DMS79 (cell line): ENCODE measurements at regions not wholly inside any gene's neighbourhood (a gene's known extent, or its start where the extent isn't known, plus 50 kb on each side); places are given as distances from the start of the nearest gene placed in this dataset.
"Not testable (repeated sequence)": the region's sequence is repeated elsewhere in the genome, so short reads cannot be mapped to it uniquely, and the experiment has no call there.

Experiments used
- DNase-seq: peaks from one replicate; lab custom pipeline; 2025; lab: John Stamatoyannopoulos, UW

- DNase-seq: no peak
Measured at GRCh38 chr7:155229548-155230168, 68.0 kb upstream of the INSIG1 start.

- no peak for DNase-seq
Measured at GRCh38 chr7:155230169-155230593, 67.5 kb upstream of the INSIG1 start.

DNA sequence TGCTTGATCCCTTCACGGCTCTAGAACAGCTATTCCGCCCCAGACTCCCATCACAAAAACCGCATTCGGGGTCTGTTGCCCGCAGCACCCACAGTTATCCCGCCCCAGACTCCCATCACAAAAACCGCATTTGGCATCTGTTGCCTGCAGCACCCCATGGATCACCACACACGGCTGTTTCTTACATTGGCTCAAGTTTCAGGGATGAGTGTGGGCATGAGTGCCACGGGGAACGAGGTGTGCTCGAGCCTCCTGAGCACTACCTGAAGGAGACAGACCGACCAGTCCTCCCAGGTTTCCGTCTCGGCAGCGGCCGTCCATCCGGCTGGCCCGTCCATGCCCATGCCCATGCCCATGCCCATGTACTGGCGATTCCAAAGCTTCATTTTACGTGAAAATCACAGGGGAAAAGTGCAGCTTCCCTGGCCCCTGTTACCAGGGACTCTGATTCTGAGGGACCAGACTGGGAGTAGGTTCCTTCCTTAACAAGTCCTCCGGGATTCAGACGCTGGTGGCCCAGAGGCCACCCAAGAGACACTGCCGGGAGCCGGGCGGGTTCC, 66.4 kb upstream of the INSIG1 start:
- DNase-seq: no peak

DNA sequence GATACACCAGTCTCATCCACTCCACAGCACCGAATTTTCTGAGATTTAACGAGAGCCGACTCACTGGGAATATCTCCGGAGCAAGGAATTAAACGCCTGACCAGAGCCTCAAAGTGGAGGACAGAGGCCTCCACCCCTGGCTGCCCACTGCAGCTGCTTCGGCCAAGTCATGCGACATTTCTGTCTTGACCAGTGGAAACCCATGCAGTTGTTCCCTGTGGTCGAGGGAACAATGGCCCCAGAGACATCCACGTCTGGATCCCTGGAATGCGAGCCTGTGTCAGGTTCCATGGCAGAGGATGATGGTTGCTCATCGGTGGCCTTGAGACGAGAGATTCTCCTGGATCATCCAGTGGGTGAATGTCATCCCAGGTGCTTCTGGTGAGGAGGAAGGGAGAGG, 65.7 kb upstream of the INSIG1 start:
- DNase-seq: no peak

DNA sequence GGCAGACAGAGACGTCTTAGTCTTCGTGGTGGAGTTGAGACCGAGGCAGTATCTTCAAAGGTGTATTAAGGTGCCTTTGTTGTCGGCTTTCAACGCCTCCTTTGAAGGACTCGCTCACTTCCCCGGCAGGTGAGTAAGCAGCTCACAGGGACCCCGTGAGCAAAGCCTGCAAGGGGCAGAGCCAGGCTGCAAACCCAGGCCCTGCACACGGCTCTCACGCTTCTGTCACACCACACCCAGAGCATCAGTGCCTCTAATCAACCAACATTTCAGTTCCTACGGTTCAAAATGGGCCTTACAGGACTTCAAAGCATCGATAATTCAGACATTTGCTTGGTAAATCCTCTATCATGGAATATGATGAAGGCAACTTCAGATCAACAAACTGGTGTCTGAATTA, 64.8 kb upstream of the INSIG1 start:
- no peak for DNase-seq

DNA sequence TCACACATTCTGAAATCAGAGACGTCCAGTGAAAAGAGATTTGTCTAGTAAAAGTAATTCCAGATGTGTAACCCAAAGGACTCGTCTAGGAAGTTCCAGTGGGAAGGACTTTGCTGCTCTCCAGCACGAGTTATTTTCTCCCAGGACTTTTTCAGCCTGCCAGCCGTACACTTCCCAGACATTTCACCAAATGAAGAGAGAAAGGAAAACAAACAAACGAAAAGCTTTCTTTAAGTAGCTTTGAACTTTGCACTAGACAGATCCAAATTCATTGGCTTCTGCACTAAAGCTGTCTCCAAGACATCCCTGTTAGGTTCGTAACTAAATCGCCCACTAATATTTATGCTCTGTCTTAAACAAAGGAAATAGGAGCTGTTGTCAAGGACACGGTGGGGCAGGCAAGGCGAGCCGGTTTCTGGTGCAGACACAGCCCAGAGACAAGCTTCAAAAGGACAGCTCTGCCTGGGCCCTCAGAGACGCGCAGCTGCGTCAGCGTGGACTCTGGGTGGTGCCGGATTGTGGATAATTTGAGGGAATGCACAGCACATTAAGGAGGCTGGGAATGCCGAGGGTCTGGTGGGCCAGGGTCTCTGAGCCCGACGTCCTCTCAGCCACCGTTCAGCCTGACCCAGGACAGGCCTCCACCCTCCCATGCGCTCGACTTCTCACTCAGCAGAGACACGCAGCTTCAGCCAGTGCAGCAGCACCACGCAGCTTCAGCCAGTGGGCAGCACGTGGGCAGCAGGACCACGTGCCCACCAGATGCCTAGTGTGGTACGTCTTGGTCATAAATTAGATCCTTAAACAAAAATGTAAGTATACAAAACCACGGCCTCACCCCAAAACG, 64.1 kb upstream of the INSIG1 start:
- DNase-seq: no peak

DNA sequence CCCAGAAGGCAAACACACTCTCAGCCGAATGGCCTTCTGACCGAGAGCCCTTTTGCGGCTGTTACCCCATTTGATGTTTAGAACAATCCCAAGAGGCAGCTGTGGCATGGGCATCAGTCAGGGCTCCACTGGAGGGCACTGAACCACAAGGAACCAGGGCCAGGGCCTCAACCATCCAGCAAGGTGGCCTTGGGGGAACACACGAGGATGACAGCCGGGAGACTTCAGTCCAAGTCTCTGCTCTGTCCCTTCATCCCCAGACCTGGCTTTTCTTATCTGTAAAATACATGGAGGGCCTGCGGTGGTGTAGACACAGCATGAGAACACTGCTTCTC, 63.6 kb upstream of the INSIG1 start:
- DNase-seq: no peak

- DNase-seq: no peak
Measured at GRCh38 chr7:155234950-155235789, 62.5 kb upstream of the INSIG1 start.

GRCh38 chr7:155236386-155236785, 61.3 kb upstream of the INSIG1 start:
- DNase-seq: no peak

- DNase-seq: no peak
Measured at GRCh38 chr7:155237297-155237696, 60.4 kb upstream of the INSIG1 start.

- no peak for DNase-seq
Measured at GRCh38 chr7:155237730-155238129, 59.9 kb upstream of the INSIG1 start.

DNA sequence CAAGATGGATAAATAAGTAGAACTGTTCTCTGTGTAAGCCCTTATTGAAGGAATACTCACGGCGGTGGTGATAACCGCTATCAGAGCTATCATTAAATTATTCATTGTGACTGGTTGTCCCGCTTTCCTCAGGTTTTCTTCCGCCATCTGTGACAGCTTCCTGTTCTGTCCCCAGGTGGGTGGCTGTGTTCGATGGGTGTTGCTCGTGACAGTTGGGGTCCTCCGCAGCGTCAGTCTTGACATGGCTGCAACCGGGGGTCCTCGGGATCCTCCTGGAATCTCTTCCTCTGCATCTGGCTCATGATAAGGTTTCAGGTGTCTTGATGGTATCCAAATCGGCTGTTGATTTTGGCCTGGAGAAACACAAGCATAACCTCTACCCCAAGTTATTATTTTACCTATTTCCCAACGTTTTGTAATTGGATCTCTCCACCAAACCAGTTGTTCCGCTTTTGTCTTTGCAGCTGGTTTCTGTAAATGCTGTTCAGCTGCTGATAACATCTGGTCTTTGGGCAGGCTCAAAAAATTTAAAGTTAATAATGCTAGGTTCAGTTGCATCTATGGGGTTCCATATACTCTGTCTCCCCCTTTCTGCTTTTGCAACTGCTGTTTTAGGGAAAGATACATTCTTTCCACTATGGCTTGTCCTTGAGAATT, 58.1 kb upstream of the INSIG1 start:
- DNase-seq: not testable (repeated sequence)

GRCh38 chr7:155244675-155245074, 53.0 kb upstream of the INSIG1 start:
- DNase-seq: no peak

DNA sequence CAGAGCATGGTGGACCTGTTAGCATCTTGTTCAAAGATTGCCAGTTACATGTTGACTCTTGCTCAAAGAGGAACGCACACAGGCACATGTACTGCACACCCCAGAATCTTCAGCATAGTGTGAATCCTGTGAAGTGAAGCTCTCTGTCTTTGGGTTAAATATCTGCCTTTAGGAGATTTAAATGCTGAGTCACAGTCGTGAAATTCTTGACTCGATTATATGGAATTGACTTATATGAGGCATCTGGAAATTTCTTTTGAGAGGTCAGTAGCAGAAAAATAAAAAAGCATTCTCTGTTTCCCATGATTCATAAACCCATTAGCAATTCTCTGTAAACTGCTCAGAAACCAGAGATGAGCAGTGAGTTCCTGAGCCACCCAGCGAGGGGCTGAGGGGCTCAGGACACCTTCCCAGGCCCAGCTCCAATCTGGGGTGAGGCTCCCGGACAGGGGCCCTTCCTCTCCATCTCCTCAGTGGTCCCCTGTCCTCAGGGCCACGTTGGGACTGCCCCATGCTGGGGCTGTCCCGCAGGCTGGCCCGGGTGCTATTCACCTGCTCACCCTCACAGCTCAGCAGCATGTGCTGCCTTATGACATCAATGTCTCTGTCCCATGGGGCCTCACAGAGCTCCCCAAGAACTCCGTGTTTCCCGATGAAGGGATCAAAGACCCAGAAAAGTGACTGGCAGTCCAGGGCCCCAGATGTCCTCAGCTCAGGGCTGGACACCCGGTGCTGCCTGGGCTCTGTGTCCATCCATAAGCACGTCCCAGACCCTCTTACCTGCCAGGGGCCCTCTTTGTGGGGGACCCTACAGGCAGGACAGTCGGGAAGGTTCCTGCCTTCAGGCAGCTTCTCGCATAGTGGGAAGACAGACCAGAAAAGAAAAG, 50.0 kb upstream of the INSIG1 start:
- DNase-seq: no peak
